ENCODE measurements at regions not wholly inside any gene's neighbourhood (a gene's known extent, or its start where the extent isn't known, plus 50 kb on each side); places are given as distances from the start of the nearest gene placed in this dataset.
"Not testable (repeated sequence)": the region's sequence is repeated elsewhere in the genome, so short reads cannot be mapped to it uniquely, and the experiment has no call there.

- no peak for DNase-seq
These were observed 65.3 kb upstream of the PTGDR start for GRCh38 chr14:52202151-52202550.

- DNase-seq, result no peak
These were observed 77.1 kb upstream of the PTGDR start for GRCh38 chr14:52190337-52190931.

- peak in 2 of 3 donors; percentile 5 to 18 for DNase-seq
These were observed 78.2 kb upstream of the PTGDR start for GRCh38 chr14:52189325-52189724.

GRCh38 chr14:52188381-52188780 lies 79.1 kb upstream of the PTGDR start:
- no peak for DNase-seq

GRCh38 chr14:52185178-52185577 lies 82.3 kb upstream of the PTGDR start:
- no peak for DNase-seq

- no peak for DNase-seq
These were observed 84.6 kb upstream of the PTGDR start for GRCh38 chr14:52182853-52183252.

- no peak for DNase-seq
These were observed 88.2 kb upstream of the PTGDR start for GRCh38 chr14:52179141-52179790.

- DNase-seq, result no peak
These were observed 91.5 kb upstream of the PTGDR start for GRCh38 chr14:52175982-52176502.

- DNase-seq, result not testable (repeated sequence)
These were observed 95.6 kb upstream of the PTGDR start for GRCh38 chr14:52171932-52172331.

GRCh38 chr14:52166822-52167221 lies 98.0 kb upstream of the NID2 start:
- no peak for DNase-seq

- no peak for DNase-seq
These were observed 86.9 kb upstream of the NID2 start for GRCh38 chr14:52155651-52156213.

- no peak for DNase-seq
These were observed 86.3 kb upstream of the NID2 start for GRCh38 chr14:52154992-52155650.

GRCh38 chr14:52153939-52154338 lies 85.1 kb upstream of the NID2 start:
- no peak for DNase-seq

GRCh38 chr14:52150162-52150561 lies 81.3 kb upstream of the NID2 start:
- no peak for DNase-seq

GRCh38 chr14:52148371-52148770 lies 79.5 kb upstream of the NID2 start:
- no peak for DNase-seq

- no peak for DNase-seq
These were observed 77.6 kb upstream of the NID2 start for GRCh38 chr14:52146504-52146903.

- not testable (repeated sequence) for DNase-seq
These were observed 75.2 kb upstream of the NID2 start for GRCh38 chr14:52144099-52144498.

- no peak for DNase-seq
These were observed 73.6 kb upstream of the NID2 start for GRCh38 chr14:52142504-52142903.

GRCh38 chr14:52131640-52132320 lies 62.9 kb upstream of the NID2 start:
- DNase-seq, result peak; percentile 22 to 63 (median 52)

GRCh38 chr14:52129721-52130120 lies 60.9 kb upstream of the NID2 start:
- DNase-seq, result no peak

GRCh38 chr14:52125885-52126284 lies 57.0 kb upstream of the NID2 start:
- DNase-seq, result no peak

GRCh38 chr14:52124791-52125684 lies 56.2 kb upstream of the NID2 start:
- DNase-seq, result no peak

Data from suppressor macrophage treated with lipopolysaccharide for 1 hour (primary cell).